ENCODE measurements at regions not wholly inside any gene's neighbourhood (a gene's known extent, or its start where the extent isn't known, plus 50 kb on each side); places are given as distances from the start of the nearest gene placed in this dataset.

GRCh38 chr10:130401860-130402765, 265.9 kb downstream of the GLRX3 start:
- ChIA-PET CTCF (no interaction called here), POLR2A (ENCODE audit: unreplicated experiment) (no interaction called here)
- no peak overlapping the region for H3K27ac ChIP-seq (ENCODE audit: low read length)
- H3K9ac ChIP-seq (ENCODE audit: low read length): no peak overlapping the region
- DNase-seq (no peak), ATAC-seq (no peak)
- no peaks in the 10 kb centered on the region for H3K4me1 ChIP-seq (ENCODE audit: insufficient read depth, low read length)
- no TSS peak for BruUV-seq (replicated peaks)
- intact Hi-C loops (cut with micrococcal nuclease): no loop called here
- H3K9me2 ChIP-seq (replicated peaks; ENCODE audit: low read length): no peaks in the 10 kb centered on the region
- no peaks in the 10 kb centered on the region for H3K9me3 ChIP-seq (ENCODE audit: low read length)
- TF ChIP-seq, protein P1, sequence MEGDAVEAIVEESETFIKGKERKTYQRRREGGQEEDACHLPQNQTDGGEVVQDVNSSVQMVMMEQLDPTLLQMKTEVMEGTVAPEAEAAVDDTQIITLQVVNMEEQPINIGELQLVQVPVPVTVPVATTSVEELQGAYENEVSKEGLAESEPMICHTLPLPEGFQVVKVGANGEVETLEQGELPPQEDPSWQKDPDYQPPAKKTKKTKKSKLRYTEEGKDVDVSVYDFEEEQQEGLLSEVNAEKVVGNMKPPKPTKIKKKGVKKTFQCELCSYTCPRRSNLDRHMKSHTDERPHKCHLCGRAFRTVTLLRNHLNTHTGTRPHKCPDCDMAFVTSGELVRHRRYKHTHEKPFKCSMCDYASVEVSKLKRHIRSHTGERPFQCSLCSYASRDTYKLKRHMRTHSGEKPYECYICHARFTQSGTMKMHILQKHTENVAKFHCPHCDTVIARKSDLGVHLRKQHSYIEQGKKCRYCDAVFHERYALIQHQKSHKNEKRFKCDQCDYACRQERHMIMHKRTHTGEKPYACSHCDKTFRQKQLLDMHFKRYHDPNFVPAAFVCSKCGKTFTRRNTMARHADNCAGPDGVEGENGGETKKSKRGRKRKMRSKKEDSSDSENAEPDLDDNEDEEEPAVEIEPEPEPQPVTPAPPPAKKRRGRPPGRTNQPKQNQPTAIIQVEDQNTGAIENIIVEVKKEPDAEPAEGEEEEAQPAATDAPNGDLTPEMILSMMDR (conservative IDR thresholded peaks at IDR 0.05; ENCODE audit: low read depth, low read length): no peak
- TF ChIP-seq EZH2 (IDR thresholded peaks at IDR 0.05; ENCODE audit: low read length, unreplicated experiment) (no peak), EZH2phosphoT487 (IDR thresholded peaks at IDR 0.05; ENCODE audit: borderline replicate concordance, low read length) (no peak)
- no peak overlapping the region for H3K4me2 ChIP-seq (ENCODE audit: low read length)
- no peaks in the 10 kb centered on the region for H4K20me1 ChIP-seq (ENCODE audit: low read length)
- H3K36me3 ChIP-seq (ENCODE audit: low read depth, low read length): no peaks in the 10 kb centered on the region
- H3K4me3 ChIP-seq (ENCODE audit: low read length): no peak overlapping the region
- no peaks in the 10 kb centered on the region for H3F3A ChIP-seq (ENCODE audit: low read length, unreplicated experiment)
- H3K27me3 ChIP-seq (ENCODE audit: low read length): no peaks in the 10 kb centered on the region
- H3K79me2 ChIP-seq (ENCODE audit: low read length): no peaks in the 10 kb centered on the region
- H2AFZ ChIP-seq (ENCODE audit: low read length): no peak overlapping the region

GRCh38 chr10:130403153-130404075, 267.2 kb downstream of the GLRX3 start:
- no TSS peak for BruUV-seq (replicated peaks)
- no peaks in the 10 kb centered on the region for H3K79me2 ChIP-seq (ENCODE audit: low read length)
- no peak for ATAC-seq
- DNase-seq: no peak
- intact Hi-C loops (cut with micrococcal nuclease): no loop called here
- H3K27ac ChIP-seq (ENCODE audit: low read length): no peak overlapping the region
- no peaks in the 10 kb centered on the region for H3F3A ChIP-seq (ENCODE audit: low read length, unreplicated experiment)
- no peaks in the 10 kb centered on the region for H3K9me3 ChIP-seq (ENCODE audit: low read length)
- ChIA-PET CTCF (no interaction called here), POLR2A (ENCODE audit: unreplicated experiment) (no interaction called here)
- H3K4me1 ChIP-seq (ENCODE audit: insufficient read depth, low read length): no peaks in the 10 kb centered on the region
- H3K4me2 ChIP-seq (ENCODE audit: low read length): no peak overlapping the region
- no peak overlapping the region for H2AFZ ChIP-seq (ENCODE audit: low read length)
- no peak overlapping the region for H3K4me3 ChIP-seq (ENCODE audit: low read length)
- H3K9ac ChIP-seq (ENCODE audit: low read length): no peak overlapping the region
- H3K27me3 ChIP-seq (ENCODE audit: low read length): no peaks in the 10 kb centered on the region
- no peaks in the 10 kb centered on the region for H4K20me1 ChIP-seq (ENCODE audit: low read length)
- H3K9me2 ChIP-seq (replicated peaks; ENCODE audit: low read length): no peaks in the 10 kb centered on the region
- TF ChIP-seq EZH2 (IDR thresholded peaks at IDR 0.05; ENCODE audit: low read length, unreplicated experiment) (no peak), EZH2phosphoT487 (IDR thresholded peaks at IDR 0.05; ENCODE audit: borderline replicate concordance, low read length) (no peak)
- TF ChIP-seq, protein P1 (conservative IDR thresholded peaks at IDR 0.05; ENCODE audit: low read depth, low read length): no peak
- no peaks in the 10 kb centered on the region for H3K36me3 ChIP-seq (ENCODE audit: low read depth, low read length)
